GM18868 (cell line): ENCODE measurements at regions not wholly inside any gene's neighbourhood (a gene's known extent, or its start where the extent isn't known, plus 50 kb on each side); places are given as distances from the start of the nearest gene placed in this dataset.

Source experiments
- ATAC-seq: cut with Tn5 transposase; IDR thresholded peaks from one replicate; pipeline ENCODE4 v1.9.1; 2021; ENCODE audit warnings: mild to moderate bottlenecking, moderate library complexity; ENCODE audit not compliant: unreplicated experiment

DNA sequence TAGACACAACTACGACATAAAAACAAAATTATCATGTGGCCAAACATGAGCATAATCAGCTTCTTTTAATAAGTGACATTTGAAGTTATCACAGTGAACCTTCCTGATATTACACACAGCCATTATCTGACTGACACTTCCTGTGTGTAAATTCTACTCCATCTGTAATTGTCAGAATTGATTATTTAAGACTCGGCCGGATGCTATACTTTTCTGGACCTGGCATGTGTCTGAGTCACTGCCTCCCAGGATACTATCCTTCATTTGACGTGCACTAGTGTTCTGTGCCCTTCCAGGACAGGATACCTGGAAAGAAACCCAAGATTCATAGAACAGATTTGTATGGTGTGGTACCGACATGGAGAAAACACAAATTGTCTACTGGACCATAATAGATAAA lies 242.0 kb downstream of the HS3ST3A1 start:
- no peak for ATAC-seq

DNA sequence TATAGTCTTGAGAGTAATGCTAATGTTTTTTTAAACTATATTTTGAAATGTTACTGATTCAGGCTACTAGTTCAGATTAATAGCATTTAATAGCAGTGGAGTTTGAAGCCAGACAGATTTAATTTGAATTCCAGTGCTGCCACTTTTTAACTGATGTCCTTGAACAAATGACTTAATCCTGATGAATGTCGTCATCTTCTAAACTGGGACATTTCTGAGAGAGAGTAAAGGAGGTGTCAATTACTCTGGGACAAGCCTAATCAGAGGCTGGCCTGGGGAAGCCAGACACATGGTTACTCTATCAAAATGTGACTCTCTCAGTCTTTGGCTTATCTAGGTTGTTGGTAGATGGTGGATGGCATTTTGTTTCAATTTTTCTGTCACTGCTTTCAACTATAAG lies 246.7 kb downstream of the HS3ST3A1 start:
- no peak for ATAC-seq

DNA sequence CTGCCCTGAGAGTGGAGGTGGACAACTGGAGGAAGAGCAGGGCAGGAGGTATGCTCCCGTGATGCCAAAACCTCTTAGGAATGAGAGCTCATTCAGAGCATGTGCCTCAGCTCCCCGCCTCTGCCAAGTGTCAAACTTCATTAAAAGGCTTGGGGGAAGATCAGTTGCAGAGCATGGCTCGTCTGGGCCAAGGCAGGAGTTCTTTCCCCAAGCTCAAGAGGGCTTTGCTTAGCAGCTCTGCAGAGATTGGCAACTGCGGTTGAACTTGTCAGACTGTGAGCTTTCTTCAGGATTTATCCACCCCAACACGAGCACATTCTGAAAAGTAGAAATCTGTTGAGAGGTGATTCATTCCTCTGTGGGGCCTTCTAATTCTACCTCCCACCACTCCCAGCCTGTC lies 248.1 kb downstream of the HS3ST3A1 start:
- no peak for ATAC-seq

DNA sequence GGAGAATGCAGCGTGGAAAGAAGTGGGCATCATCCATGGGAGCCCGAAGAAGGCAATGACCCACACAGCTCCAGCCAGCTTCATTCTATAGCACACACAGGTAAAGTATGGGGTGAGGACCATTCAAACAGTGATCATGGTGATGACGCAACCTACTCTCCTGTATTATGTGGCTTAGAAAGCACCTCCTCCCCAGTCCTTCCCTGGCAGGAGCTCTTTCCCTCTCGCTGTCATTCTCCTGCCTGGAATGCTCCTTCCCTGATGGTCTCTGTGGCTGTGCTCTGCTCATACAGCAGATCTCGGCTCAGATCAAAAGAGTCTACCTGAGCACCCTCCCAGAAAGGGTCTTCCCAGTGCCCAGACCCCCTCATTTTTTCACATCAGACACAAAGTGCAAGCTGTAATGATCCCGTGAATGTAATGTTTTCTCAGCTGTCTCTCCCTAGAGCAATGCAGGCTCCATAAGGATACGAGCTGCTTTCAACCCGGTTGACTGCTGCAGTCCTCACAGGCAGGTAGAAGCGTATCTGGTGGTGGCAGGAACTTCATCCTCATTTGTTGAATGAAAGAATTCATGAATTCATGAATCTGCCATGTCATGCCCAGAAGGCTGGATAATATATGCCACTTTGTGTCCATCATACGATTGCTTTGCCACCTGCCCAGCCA lies 248.8 kb downstream of the HS3ST3A1 start:
- ATAC-seq, result no peak

DNA sequence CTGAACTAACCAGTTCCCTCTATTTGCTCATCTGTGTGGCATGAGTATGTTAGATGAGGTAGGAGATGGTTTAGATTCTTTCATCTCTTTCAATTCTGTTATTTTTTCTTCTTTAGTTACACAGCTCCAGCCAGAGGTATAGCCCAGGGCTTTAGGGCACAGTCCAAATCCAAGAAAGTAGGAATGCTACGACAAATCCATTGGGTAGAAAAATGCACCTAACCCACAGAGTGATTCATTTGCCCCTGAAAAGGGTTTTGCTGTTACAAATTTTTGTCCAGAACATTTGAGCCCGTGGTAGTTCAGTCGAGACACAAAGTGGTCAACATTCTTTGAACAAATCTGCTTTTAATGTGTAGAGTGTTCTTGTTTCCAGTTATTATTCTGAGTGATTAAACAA lies 250.7 kb downstream of the HS3ST3A1 start:
- ATAC-seq, result no peak

DNA sequence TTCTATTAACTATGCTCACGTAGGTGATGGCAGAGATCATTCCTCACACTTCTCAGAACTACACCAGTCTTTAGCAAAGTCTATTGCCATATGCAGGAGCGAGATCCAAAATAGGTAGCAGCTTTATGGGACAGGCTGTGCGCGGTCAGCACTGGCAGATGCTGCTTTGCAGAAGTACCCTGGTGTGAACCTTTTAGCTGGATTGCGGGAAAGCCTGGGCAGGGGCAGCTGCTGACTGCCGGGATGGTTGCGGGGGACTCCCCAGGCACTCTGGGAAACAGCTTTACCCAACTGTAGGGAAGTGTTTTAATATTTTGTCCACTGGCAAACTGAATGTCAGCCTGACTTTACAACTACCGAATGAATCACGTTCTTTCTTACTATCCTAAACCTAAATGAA lies 251.3 kb downstream of the HS3ST3A1 start:
- no peak for ATAC-seq

DNA sequence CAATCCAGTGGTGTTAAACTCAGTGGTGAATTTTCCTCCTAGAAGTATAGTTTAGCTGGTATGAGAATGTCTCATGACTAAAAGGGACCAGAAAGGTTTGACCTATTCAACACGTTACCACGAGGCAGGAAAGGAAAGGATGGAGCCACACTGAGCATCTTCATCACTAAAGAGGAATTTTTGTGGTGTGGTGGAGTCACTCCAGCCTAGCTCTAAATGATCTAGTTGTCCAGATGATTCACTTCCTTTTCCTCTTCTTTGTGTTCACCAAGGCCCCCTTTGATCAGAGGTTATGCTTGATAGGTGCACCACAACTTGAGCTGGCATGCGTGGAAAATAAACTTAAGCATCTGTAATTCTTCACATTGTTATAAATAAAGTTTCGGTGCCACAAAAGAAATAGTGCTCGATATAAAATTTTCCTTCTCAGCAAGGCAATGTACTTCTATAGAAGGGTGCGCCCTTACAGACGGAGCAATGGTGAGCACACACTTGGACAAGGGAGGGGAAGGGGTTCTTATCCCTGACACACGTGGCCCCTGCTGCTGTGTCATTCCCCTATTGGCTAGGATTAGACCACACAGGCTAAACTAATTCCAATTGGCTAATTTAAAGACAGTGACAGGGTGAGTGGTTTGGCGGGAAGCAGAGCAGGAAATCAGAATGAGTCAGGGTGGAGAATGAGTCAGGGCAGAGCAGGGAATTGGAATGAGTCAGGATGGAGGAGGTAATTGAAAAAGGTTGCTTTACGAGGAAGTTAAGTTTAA lies 254.6 kb downstream of the HS3ST3A1 start:
- no peak for ATAC-seq

DNA sequence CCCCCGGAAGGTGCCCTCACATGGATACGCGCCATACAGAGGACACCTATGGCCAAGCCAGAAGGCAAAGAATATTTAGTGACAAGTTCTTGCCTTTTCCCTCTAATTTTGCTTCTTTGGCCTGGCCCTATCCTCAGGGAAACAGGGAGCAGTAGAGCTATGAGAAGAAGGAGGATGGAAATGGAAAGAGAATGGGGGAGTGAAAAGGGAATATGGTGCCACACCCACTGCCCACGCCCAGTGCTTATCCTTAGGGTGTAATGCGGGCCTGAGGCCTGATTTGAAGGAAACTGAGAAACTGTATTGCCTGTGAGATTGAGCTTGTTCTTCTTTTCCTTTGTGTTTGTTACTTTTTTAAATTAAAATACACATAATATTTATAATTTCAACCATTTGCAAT lies 255.1 kb downstream of the HS3ST3A1 start:
- no peak for ATAC-seq

DNA sequence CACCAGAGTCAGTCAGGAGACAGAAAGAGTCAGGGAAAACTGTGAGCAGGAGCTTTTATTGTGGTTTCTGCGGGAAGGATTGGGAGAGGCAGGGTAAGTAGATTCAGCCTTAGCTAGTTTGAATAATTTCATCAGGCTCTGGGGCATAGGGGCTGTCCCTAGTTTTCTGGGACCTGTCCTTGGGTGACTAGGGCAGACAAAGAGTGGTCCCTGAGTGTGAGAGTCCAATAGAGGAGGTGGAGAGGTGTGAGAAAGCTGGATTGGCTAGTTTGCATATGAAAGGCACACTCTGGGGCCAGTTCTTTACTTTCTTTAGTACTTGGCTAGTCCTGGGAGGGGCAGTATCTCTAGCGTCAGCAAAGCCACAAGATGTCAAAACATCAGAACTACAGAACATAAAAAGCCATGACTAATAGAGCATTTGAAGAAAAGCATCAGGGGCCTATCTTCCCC lies 255.6 kb downstream of the HS3ST3A1 start:
- ATAC-seq, result no peak

DNA sequence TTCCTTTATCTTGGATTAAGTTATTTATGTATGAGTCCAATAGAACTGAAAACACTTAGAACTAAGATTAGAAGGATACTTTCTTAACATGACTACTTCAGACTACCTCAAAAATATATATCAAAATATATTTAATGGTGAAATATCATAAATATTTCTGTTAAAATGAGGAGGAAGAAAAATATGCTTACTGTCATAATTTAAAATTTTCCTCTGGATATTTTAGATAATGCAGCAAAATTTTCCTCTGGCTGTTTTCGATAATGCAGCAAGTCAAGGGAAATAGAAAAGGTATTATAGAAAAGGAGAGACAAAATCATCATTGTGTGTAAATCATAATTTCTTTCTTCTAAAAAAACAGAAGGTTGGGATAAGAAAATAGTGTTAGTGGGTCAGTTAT lies 263.3 kb downstream of the HS3ST3A1 start:
- no peak for ATAC-seq

DNA sequence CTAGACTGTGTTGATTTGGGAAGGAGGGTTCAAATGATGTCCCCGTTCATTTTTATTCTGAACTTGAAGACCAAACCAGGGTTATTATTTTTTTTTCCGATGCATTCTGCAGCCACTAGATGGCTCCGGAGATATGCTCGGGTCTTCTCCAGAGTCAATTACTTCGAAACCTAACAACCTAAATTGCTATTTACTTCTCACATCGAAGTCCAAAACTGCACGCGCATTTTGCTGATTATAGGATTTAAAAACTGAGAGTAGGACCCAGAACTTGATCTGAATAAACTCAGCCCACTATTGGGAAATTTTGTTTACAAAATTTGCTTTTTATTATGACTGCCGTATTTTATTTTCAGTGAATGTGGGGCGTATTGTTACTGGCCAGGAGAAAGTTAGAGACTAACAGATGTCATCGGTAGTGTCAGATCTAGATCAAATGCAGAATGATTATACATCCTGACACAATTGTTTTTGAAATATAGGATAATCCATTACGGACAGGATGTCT lies 263.8 kb downstream of the HS3ST3A1 start:
- ATAC-seq, result peak; percentile 45

DNA sequence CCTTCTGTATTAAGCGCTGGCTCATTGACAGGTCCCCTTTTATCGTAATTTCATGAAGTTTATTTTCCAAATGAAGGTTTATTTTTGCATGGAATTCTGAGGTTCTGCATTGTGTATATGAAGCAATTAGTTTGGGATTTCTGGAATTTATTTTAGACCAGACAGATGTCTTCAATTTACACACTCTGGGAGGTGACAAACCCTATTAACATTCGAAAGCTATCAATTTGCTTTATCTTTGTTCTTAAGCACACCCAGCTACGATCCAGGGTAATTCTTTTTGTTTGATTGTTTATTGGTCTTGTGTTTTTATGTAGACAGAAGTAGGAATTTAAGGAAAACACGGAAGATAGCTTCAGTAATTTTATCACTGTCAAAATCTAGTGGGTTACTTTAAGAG lies 264.6 kb downstream of the HS3ST3A1 start:
- no peak for ATAC-seq

DNA sequence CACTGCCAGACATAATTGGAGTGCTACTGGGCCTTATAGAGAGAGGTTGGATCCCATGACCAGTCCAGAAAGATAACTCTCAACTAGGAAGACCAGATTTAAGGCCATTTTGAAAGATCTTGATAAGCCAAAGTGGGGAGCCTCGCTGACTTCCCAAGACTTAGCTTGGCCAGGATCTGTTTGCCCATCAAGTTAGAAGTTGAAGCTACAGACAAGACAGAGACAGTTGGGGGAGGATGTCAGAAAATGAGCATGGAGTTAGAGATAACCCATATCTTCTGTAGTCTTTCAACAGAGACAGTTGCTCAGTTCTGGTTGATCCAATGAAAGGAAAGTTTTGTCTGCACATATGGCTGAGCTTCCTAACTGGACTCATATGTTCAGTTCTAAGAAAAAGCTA lies 267.4 kb downstream of the HS3ST3A1 start:
- no peak for ATAC-seq

DNA sequence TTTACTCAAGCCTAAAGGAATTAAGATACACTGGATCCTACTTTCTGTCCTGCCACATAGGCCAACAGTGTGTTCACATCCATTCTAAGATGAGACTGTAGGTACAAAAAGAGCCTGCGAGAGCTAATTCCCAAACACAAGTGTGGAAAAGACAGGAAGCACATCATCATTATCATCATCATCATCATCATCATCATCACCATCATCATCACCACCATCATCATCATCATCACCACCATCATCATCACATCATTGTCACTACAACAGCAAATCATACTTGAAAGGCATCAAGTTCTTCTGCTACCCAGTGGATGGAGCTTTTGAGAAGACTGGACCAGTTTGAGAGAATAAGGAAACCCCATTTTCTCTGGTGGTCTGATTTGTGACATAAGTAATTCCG lies 268.1 kb downstream of the HS3ST3A1 start:
- no peak for ATAC-seq

DNA sequence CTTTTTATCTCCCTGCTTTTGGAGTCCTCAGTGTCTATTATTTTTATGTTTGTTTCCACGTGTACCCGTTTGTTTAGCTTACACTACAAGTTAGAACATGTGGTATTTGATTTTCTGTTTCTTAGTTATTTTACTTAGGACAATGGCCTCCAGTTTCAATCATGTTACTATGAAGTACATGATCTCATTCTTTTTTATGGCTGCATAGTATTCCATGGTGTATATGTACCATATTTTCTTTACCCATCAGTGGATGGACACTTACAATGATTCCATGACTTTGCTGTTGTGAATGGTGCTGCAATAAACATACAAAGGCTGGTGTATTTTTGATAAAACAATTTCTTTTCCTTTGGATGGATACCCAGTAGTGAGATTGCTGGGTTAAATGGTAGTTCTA lies 269.5 kb downstream of the HS3ST3A1 start:
- no peak for ATAC-seq

DNA sequence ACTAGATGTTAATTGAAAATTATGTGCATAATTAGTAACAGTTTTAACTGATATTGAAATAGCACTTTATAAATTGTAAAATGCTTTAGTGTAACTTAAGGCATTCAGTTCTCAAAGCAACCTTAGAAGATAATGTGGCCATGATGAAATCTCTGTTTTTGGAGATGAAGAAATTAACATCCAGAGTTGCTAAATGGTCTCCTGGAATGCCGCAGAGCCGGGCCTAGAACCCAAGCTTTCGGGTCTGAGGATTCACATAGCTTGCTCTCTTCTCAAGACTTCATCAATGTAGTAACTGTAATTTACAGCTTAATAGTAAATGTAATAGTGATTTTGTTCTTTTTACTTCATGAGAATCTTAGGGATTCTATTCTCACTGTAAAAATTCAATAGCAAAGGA lies 272.3 kb downstream of the HS3ST3A1 start:
- ATAC-seq, result no peak

DNA sequence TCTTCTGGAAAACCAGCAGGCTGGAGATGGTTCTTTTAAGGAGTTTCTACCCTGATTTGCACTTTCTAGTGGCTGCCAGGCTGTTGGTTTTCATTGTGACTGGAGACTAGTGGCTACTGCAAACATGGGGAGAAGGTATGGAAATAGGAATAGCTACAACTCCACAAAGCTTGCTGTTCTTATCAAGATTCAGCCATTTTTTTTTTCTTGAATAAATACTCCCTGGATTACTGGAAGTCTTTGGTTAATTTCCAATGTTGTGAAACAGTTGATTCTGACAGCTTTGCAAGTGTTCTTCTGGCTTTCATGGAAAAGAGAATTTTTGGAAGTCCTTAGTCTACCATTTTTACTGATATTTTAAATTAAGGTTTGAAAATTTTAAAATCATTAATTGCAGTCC lies 277.7 kb downstream of the HS3ST3A1 start:
- ATAC-seq, result no peak

DNA sequence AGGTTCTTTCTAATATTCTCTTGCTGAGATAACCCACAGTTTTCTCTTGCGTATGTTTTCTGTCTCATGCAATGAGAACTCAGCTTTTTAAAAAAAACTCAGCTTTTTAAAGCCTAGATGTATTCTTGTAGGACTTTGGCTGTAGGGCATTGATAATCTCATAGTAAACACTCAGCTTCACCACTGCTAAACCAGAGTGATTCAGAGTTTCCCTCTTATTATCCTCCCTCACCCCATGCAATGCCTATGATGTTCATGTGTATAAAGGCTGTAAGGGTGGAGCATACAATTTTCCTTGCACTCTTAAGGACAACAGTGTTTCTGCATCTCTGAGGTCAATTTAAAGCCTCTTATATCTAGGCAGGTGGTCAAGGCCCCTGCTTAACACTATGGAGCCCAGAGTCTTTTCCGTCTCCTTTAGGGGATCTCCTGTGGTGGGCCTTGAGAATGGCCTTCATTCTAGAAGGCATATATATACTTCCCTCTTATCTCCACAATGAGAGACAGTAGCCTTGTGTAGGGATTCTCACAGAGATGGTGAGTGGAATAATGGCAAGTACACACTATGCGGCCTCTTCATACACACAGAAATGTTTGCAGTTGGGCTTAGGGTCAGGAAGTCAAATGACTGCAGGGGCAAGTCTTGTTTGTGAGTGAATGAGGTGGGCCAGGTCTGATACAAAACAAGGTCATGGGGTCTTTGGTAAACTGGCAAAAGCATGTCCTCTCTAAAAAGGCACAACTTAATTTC lies 279.6 kb downstream of the HS3ST3A1 start:
- ATAC-seq, result no peak

DNA sequence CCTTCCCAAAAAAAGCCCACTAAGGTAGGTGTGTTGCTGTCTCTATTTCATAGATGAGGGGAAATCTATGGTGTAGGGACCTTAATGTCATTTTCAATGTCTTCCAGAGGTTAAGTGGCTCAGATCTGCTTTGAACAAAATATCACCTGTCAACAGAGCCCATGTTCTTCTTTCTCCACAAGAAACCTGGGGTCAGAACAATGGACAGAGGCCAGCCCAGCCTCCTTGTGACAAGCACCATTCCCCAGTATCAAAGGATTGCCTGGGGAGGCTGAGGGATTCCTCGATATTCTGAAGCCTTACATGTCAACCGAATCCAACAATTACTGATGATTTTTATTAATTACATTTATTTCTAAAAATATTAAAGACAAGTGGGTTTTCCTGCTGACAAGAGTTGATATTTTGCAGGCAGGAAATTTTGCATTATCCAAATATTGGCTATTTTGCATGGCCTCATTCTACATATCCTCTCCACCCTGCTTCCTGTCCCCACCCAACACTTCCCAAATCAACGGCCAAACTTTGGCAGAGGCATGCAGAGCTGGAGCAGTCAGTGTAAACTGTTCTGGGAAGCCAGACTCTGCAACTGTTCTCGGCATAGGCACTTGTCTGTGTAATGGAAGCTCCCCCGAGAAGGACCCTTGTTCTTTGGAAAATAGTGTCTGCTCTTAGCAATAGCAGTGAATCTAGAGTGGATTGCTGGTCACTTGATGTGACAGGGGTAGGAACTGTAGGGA lies 281.5 kb downstream of the HS3ST3A1 start:
- ATAC-seq, result no peak

DNA sequence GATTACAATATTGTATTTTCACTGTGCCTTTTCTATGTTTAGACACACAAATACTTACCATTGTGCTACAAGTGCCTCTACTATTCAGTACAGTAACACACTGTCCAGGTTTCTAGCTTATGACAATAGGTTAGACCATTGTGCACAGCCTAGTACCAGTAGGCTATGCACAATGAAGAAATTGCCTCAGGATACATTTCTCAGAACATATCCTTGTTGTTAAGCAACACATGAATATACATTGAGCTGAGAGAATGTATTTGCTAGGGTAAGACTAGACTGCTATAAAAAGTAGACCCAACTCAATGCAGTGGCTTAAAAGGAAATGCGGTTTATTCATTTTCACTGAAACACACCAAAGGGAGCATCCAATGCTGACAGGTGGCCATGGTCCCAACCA lies 285.1 kb downstream of the HS3ST3A1 start:
- no peak for ATAC-seq

DNA sequence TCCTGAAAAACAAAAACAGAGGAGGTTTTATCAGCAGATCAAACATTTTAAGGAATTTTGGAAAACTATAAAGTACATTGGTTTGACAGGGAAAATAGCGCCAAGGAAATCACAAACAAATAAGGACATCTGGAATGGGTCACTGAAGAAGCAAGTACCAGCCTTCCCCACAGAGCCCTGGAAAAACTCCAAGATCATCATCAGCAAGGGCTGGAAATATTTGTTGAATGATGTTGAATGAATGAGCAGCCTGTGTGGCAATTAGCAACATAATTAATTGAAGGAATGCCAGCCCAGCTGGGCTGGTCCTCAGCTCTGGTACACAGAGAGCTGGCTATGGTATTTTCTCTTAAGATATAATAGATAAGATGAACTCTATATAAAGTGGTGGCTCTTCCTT lies 290.4 kb downstream of the HS3ST3A1 start:
- no peak for ATAC-seq
